H1 (cell line): ENCODE measurements at regions not wholly inside any gene's neighbourhood (a gene's known extent, or its start where the extent isn't known, plus 50 kb on each side); places are given as distances from the start of the nearest gene placed in this dataset.

ENCODE experiments used
- CTCF ChIA-PET: fragments of 300-600 bp; sonication (Branson Sonifier 250); formaldehyde crosslinking; loops from one replicate; lab custom pipeline; 2021; ENCODE audit not compliant: partially characterized antibody; lab: Charles Lee
- POLR2A ChIA-PET: fragments of 300-600 bp; sonication (Branson Sonifier 250); formaldehyde crosslinking; loops from one replicate; lab custom pipeline; 2021; ENCODE audit warnings: inconsistent platforms; ENCODE audit not compliant: partially characterized antibody; lab: Charles Lee
- DNase-seq, 2 experiments: peaks; one replicate each; pipeline versions ENCODE4 v3.0.0 to v3.0.0-alpha.2; 2010 to 2022; ENCODE audit warnings: low spot score in 2 of 2, low read depth in 1 of 2, mixed read lengths in 1 of 2
- FAIRE-seq: peaks from 2 replicates; lab custom pipeline; 2011; peaks lifted over from hg19 to GRCh38; lab: Jason Lieb, UNC
- H2AFZ ChIP-seq: 2 replicates; pipeline ENCODE4 v1.8.1; 2012; ENCODE audit warnings: low read length, inconsistent platforms
- H2AK5ac ChIP-seq: 2 replicates; pipeline ENCODE4 v1.6.1; 2013; ENCODE audit warnings: low read depth, low read length
- H2BK120ac ChIP-seq: replicated peaks from 2 replicates; pipeline ENCODE3; 2013; ENCODE audit warnings: low read depth, low read length, inconsistent platforms
- H2BK12ac ChIP-seq: 2 replicates; pipeline ENCODE4 v1.6.1; 2013; ENCODE audit warnings: low read depth, low read length
- H2BK15ac ChIP-seq: 2 replicates; pipeline ENCODE4 v1.6.1; 2013; ENCODE audit warnings: low read length
- H2BK20ac ChIP-seq: 2 replicates; pipeline ENCODE4 v1.6.1; 2013; ENCODE audit warnings: low read length
- H2BK5ac ChIP-seq: 2 replicates; pipeline ENCODE4 v1.6.1; 2013; ENCODE audit warnings: low read depth, low read length
- H3K14ac ChIP-seq: 2 replicates; pipeline ENCODE4 v1.6.1; 2013; ENCODE audit warnings: inconsistent platforms; ENCODE audit not compliant: insufficient read length
- H3K18ac ChIP-seq: 2 replicates; pipeline ENCODE4 v1.6.1; 2013; ENCODE audit warnings: low read length; ENCODE audit errors: extremely low read depth
- H3K23ac ChIP-seq: 2 replicates; pipeline ENCODE4 v1.6.1; 2013; ENCODE audit warnings: inconsistent platforms; ENCODE audit not compliant: insufficient read length
- H3K23me2 ChIP-seq: 2 replicates; pipeline ENCODE4 v1.6.1; 2013; ENCODE audit warnings: low read depth, low read length
- H3K27ac ChIP-seq: 2 replicates; pipeline ENCODE4 v1.6.1; 2011; ENCODE audit warnings: low read depth, low read length, inconsistent platforms
- H3K27me3 ChIP-seq, 4 experiments: replicated peaks in 1 of 4; 1 replicate in 1 of 4; 2 replicates in 3 of 4; pipeline versions ENCODE4 v1.6.1 to v1.8.1; 2011 to 2013; ENCODE audit warnings: low read length in 3 of 4, mild to moderate bottlenecking in 3 of 4, inconsistent platforms in 2 of 4, mixed read lengths in 2 of 4, moderate library complexity in 1 of 4; ENCODE audit not compliant: control insufficient read depth in 3 of 4, insufficient read depth in 3 of 4; ENCODE audit errors: extremely low read depth in 1 of 4
- H3K36me3 ChIP-seq, 4 experiments: 2 replicates each; pipeline versions ENCODE4 v1.6.1 to v1.8.1; 2011 to 2013; ENCODE audit warnings: mild to moderate bottlenecking in 4 of 4, low read length in 3 of 4, moderate library complexity in 2 of 4, control low read depth in 1 of 4, inconsistent platforms in 1 of 4; ENCODE audit not compliant: insufficient read depth in 4 of 4, control insufficient read depth in 2 of 4
- H3K4ac ChIP-seq: replicated peaks from 2 replicates; pipeline ENCODE3; 2013; ENCODE audit warnings: low read length, low read depth, mixed read lengths, inconsistent platforms; ENCODE audit not compliant: insufficient read length
- H3K4me1 ChIP-seq, 4 experiments: replicated peaks in 1 of 4; 1 replicate in 1 of 4; 2 replicates in 3 of 4; pipeline versions ENCODE4 v1.6.1 to v1.8.1; 2011 to 2013; ENCODE audit warnings: low read length in 3 of 4, inconsistent platforms in 2 of 4, mixed read lengths in 1 of 4; ENCODE audit not compliant: insufficient read depth in 4 of 4, control insufficient read depth in 3 of 4
- H3K4me2 ChIP-seq, 2 experiments: 2 replicates each; pipeline versions ENCODE4 v1.6.1 to v1.8.1; 2011 to 2013; ENCODE audit warnings: low read depth in 2 of 2, low read length in 2 of 2, control low read depth in 1 of 2, inconsistent platforms in 1 of 2, mild to moderate bottlenecking in 1 of 2; ENCODE audit not compliant: insufficient read depth in 1 of 2
- H3K4me3 ChIP-seq, 4 experiments: fragments of 200-600, 300-600 bp in 1 of 4; sonication (generic), shearing (Covaris generic), sonication (Bioruptor Twin) in 1 of 4; 2 replicates each; pipeline versions ENCODE4 v1.5.1 to v1.8.1; 2011 to 2016; ENCODE audit warnings: low read length in 4 of 4, low read depth in 3 of 4, control low read depth in 2 of 4, inconsistent platforms in 2 of 4, mild to moderate bottlenecking in 2 of 4, mixed read lengths in 1 of 4, moderate library complexity in 1 of 4; ENCODE audit not compliant: insufficient read depth in 2 of 4; ENCODE audit errors: extremely low read depth in 1 of 4
- H3K56ac ChIP-seq: replicated peaks from 2 replicates; pipeline ENCODE3; 2013; ENCODE audit warnings: low read depth, mild to moderate bottlenecking, mixed read lengths, low read length, inconsistent platforms; ENCODE audit not compliant: insufficient read length
- H3K79me1 ChIP-seq: 2 replicates; pipeline ENCODE4 v1.6.1; 2013; ENCODE audit warnings: low read depth, low read length, control low read depth
- H3K79me2 ChIP-seq, 2 experiments: 2 replicates each; pipeline versions ENCODE4 v1.6.1 to v1.8.1; 2012 to 2013; ENCODE audit warnings: low read length in 2 of 2, mild to moderate bottlenecking in 2 of 2, inconsistent platforms in 1 of 2; ENCODE audit not compliant: insufficient read depth in 2 of 2, control insufficient read depth in 1 of 2
- H3K9ac ChIP-seq, 4 experiments: replicated peaks in 1 of 4; 1 replicate in 1 of 4; 2 replicates in 3 of 4; pipeline versions ENCODE4 v1.6.1 to v1.8.1; 2011 to 2013; ENCODE audit warnings: low read depth in 3 of 4, low read length in 3 of 4, control low read depth in 2 of 4, mild to moderate bottlenecking in 2 of 4, moderate library complexity in 2 of 4, inconsistent platforms in 1 of 4; ENCODE audit errors: extremely low read depth in 1 of 4
- H3K9me3 ChIP-seq, 2 experiments: 2 replicates each; pipeline versions ENCODE4 v1.6.1 to v1.8.1; 2012 to 2013; ENCODE audit warnings: mild to moderate bottlenecking in 2 of 2, moderate library complexity in 2 of 2, control low read depth in 1 of 2, inconsistent platforms in 1 of 2, low read depth in 1 of 2, low read length in 1 of 2, mixed read lengths in 1 of 2; ENCODE audit not compliant: insufficient read depth in 2 of 2
- H4K20me1 ChIP-seq, 2 experiments: replicated peaks in 1 of 2; 2 replicates each; pipeline versions ENCODE3 to v1.8.1; 2011 to 2013; ENCODE audit warnings: inconsistent platforms in 2 of 2, low read length in 2 of 2, mild to moderate bottlenecking in 1 of 2; ENCODE audit not compliant: insufficient read depth in 2 of 2, control insufficient read depth in 1 of 2
- H4K5ac ChIP-seq: 2 replicates; pipeline ENCODE4 v1.6.1; 2013; ENCODE audit warnings: low read length, low read depth, mixed read lengths, inconsistent platforms; ENCODE audit not compliant: insufficient read length
- H4K8ac ChIP-seq: 2 replicates; pipeline ENCODE4 v1.8.0; 2013; ENCODE audit warnings: mild to moderate bottlenecking, moderate library complexity, low read length, inconsistent platforms; ENCODE audit not compliant: insufficient read depth; ENCODE audit errors: extremely low read depth
- H4K91ac ChIP-seq: replicated peaks from 2 replicates; pipeline ENCODE3; 2013; ENCODE audit warnings: low read length, mixed read lengths, inconsistent platforms; ENCODE audit not compliant: insufficient read length
- CEBPB ChIP-seq: IDR thresholded peaks from 2 replicates; pipeline ENCODE4 v1.6.1; 2012; ENCODE audit warnings: low read depth, low read length
- EGR1 ChIP-seq: IDR thresholded peaks from 2 replicates; pipeline ENCODE4 v1.6.1; 2011; ENCODE audit warnings: low read depth, low read length, borderline replicate concordance
- SAP30 ChIP-seq: fragments of 300-600 bp; sonication (generic); IDR thresholded peaks from 2 replicates; pipeline ENCODE4 v1.7.1; 2012; ENCODE audit warnings: low read length, moderate library complexity, mild to moderate bottlenecking, inconsistent platforms; ENCODE audit not compliant: insufficient read depth, insufficient replicate concordance
- TAF7 ChIP-seq: optimal IDR thresholded peaks from 2 replicates; pipeline ENCODE3; 2011; ENCODE audit warnings: low read depth, mild to moderate bottlenecking, inconsistent platforms, low read length, moderate library complexity, borderline replicate concordance
- TBP ChIP-seq: IDR thresholded peaks from 2 replicates; pipeline ENCODE4 v1.6.1; 2011; ENCODE audit warnings: low read depth, low read length, improper control_type of control experiment
- TEAD4 ChIP-seq: IDR thresholded peaks from 2 replicates; pipeline ENCODE4 v1.6.1; 2012; ENCODE audit warnings: low read depth, low read length, inconsistent platforms, mixed read lengths
- WGBS, 2 experiments: shearing (Covaris generic) in 1 of 2; methylation state at CpG; one replicate each; pipeline versions ENCODE4 v1.1.6 to v1.1.7; 2013 to 2015; ENCODE audit warnings: low lambda C conversion rate in 2 of 2, mixed read lengths in 2 of 2, inconsistent platforms in 1 of 2, low coverage in 1 of 2, missing lambda C conversion rate in 1 of 2; ENCODE audit not compliant: insufficient replicate concordance in 2 of 2, insufficient coverage in 1 of 2, insufficient read length in 1 of 2; ENCODE audit errors: extremely low coverage in 1 of 2, missing lambda C conversion rate in 1 of 2; 5-methylcytosine and 5-hydroxymethylcytosine counted together
- TF ChIP-seq, protein P1 (sequence below), 3 experiments: IDR thresholded peaks; 1 replicate in 2 of 3; 2 replicates in 1 of 3; pipeline versions ENCODE4 v1.5.1 to v1.6.1; 2011; ENCODE audit warnings: low read length in 3 of 3, mild to moderate bottlenecking in 3 of 3, inconsistent platforms in 2 of 3, low read depth in 1 of 3, moderate library complexity in 1 of 3; ENCODE audit not compliant: insufficient read depth in 1 of 3; ENCODE audit errors: control extremely low read depth in 1 of 3

- TF ChIP-seq, protein P1, sequence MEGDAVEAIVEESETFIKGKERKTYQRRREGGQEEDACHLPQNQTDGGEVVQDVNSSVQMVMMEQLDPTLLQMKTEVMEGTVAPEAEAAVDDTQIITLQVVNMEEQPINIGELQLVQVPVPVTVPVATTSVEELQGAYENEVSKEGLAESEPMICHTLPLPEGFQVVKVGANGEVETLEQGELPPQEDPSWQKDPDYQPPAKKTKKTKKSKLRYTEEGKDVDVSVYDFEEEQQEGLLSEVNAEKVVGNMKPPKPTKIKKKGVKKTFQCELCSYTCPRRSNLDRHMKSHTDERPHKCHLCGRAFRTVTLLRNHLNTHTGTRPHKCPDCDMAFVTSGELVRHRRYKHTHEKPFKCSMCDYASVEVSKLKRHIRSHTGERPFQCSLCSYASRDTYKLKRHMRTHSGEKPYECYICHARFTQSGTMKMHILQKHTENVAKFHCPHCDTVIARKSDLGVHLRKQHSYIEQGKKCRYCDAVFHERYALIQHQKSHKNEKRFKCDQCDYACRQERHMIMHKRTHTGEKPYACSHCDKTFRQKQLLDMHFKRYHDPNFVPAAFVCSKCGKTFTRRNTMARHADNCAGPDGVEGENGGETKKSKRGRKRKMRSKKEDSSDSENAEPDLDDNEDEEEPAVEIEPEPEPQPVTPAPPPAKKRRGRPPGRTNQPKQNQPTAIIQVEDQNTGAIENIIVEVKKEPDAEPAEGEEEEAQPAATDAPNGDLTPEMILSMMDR (IDR thresholded peaks at IDR 0.05; ENCODE audit: control extremely low read depth in 1 of 3, insufficient read depth in 1 of 3, low read depth in 1 of 3, low read length in 3 of 3): peak in 1 of 3 experiments; percentile 9; a peak in 1 of 4 replicates
- TF ChIP-seq CEBPB: no peak
- TF ChIP-seq EGR1: no peak
- no peak for TF ChIP-seq TBP
- no peak for TF ChIP-seq TEAD4
- no peak for TF ChIP-seq SAP30
- TF ChIP-seq TAF7: no peak
- Histone ChIP-seq H3K79me2 (no peaks in the 10 kb centered on the region), H3K23me2 (no peaks in the 10 kb centered on the region), H3K4me3 (no peak overlapping the region), H2BK120ac (no peak overlapping the region), H4K20me1 (no peaks in the 10 kb centered on the region), H3K27ac (no peak overlapping the region), H2BK12ac (no peak overlapping the region), H3K23ac (no peak overlapping the region), H3K27me3 (no peaks in the 10 kb centered on the region), H3K4ac (no peak overlapping the region), H4K5ac (no peak overlapping the region), H4K8ac (no peak overlapping the region), H3K4me1 (no peaks in the 10 kb centered on the region), H2BK15ac (no peak overlapping the region), H3K9ac (no peak overlapping the region), H4K91ac (no peak overlapping the region), H2AFZ (no peak overlapping the region), H2BK20ac (no peak overlapping the region), H3K14ac (no peak overlapping the region), H3K79me1 (no peaks in the 10 kb centered on the region), H3K18ac (no peak overlapping the region), H2AK5ac (no peak overlapping the region), H3K36me3 (no peaks in the 10 kb centered on the region), H3K56ac (no peak overlapping the region), H2BK5ac (no peak overlapping the region), H3K9me3 (no peaks in the 10 kb centered on the region), H3K4me2 (no peak overlapping the region)
- 67% methylated on average over 2 of the region's 7 CpGs; no CpG with 5 or more reads in 1 of the 2 experiments for whole genome bisulfite sequencing, 2 experiments
- DNase-seq: no peak
- FAIRE-seq: no peak
- POLR2A ChIA-PET: no interaction called here
- CTCF ChIA-PET: interaction anchor here (1.0 kb wide), 1 partner anchor 10 kb away, joined by 3 read pairs; no protein-coding TSS in a partner anchor
Measured at GRCh38 chrX:8927701-8928100, 106.2 kb downstream of the FAM9B start.
